ENCODE measurements at regions not wholly inside any gene's neighbourhood (a gene's known extent, or its start where the extent isn't known, plus 50 kb on each side); places are given as distances from the start of the nearest gene placed in this dataset.
"Not testable (repeated sequence)": the region's sequence is repeated elsewhere in the genome, so short reads cannot be mapped to it uniquely, and the experiment has no call there.

DNA sequence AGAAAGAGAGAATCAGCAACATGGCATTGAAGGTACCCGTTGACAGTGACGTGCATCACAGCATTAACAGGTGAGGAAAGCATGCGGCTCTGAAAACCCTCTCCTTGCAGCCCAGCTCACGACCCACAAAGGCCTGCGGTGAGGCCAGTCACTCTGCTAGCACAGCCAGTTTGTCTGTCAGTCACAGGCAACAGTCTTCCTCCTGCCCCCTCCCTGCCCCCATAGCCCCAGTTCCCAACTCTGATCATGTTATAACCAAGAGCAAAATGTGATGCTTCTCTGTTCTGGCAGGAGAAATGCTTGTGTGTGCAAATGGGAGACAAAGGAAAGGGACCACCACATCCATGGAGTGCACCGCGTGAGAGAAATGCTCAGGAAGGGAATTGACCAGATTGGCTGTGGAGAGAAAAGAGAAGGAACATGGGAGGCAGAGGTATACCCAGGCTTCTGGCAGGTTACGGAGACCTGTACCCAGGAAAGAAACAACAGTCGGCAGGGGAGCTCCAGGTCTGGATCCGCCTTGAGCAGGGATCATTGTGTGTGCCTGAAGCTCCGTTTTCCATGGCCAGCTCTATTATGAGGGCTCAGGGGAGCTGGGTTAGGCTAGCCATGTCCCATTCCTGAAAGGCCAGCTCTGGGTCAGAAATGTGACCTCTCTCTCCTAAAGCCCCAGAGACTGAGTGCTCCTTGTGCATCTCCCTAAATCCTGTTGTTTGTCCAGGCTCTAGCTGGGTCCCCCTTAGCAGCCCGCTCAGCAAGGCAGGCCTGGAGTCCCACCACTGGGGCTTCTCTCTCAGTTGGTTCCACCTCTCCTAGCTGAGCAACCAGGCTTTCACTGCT, 139.7 kb upstream of the MAMLD1 start:
- Mint-ChIP-seq H3K36me3 (no peaks in the 10 kb centered on the region), H3K27me3 (no peaks in the 10 kb centered on the region), H3K4me1 (no peaks in the 10 kb centered on the region), H3K9me3 (no peaks in the 10 kb centered on the region), H3K4me3 (no peak overlapping the region), H3K27ac (no peak overlapping the region)

DNA sequence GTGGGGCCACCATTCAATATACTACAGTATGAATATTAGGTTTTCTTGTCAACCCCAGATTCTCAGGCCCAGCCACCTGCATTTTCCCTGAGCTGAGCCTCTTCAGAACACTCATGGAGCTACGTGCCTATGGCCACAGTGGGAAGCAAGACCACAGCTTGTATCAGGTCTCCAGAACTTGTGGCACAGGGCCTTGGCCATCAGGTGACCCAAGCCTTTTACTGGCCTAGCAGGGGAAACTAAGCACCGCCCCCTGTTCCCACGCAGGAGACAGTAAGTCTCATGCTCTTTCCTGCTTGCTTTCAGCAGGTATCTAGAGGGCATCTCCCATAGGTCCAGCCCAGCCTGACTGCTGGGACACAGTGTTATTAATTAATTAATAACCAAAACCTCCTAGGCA, 138.4 kb upstream of the MAMLD1 start:
- Mint-ChIP-seq H3K27me3 (no peaks in the 10 kb centered on the region), H3K36me3 (no peaks in the 10 kb centered on the region), H3K4me1 (no peaks in the 10 kb centered on the region), H3K9me3 (no peaks in the 10 kb centered on the region), H3K27ac (no peak overlapping the region), H3K4me3 (no peak overlapping the region)

DNA sequence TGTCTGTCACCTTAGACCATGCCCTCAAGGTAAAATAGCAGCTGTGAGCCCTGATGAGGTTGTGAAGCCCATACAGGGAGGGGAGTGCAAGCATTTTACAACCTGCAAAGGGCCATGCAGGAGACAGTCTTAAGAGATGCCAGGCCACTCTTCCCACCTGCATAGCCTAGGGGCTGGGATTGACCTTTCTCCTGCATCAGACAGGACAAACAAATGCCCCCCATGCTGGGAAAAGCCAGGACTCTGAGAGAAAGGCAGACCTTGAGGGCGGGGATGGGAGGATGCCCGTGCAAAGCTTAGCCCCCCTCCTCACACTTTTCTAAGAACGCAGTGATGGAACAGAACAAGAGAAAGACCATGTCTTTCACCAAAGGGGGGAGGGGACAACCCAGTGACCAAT, 137.9 kb upstream of the MAMLD1 start:
- Mint-ChIP-seq H3K36me3 (no peaks in the 10 kb centered on the region), H3K4me1 (no peaks in the 10 kb centered on the region), H3K9me3 (no peaks in the 10 kb centered on the region), H3K27ac (no peak overlapping the region), H3K27me3 (no peaks in the 10 kb centered on the region), H3K4me3 (no peak overlapping the region)

DNA sequence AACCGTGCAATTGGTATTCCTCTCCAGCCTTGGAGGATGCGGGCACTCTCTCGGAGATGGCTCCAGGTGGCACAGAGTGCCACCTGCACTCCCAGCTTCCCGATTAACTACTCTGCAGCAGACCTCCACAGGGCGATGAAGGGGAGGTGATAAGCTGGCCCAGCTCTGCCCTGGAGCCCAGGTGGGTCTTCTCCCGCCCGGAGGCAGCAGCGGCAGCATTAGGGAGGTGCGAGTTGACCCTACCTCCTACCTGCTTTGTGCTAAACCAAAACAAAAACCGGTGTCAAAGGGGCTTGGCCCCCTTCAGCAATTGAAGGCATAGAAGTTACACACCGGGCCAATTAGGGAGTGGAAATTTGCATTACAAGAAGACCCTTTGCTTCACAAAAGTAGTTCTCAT, 137.4 kb upstream of the MAMLD1 start:
- H3K27ac Mint-ChIP-seq, result no peak overlapping the region

DNA sequence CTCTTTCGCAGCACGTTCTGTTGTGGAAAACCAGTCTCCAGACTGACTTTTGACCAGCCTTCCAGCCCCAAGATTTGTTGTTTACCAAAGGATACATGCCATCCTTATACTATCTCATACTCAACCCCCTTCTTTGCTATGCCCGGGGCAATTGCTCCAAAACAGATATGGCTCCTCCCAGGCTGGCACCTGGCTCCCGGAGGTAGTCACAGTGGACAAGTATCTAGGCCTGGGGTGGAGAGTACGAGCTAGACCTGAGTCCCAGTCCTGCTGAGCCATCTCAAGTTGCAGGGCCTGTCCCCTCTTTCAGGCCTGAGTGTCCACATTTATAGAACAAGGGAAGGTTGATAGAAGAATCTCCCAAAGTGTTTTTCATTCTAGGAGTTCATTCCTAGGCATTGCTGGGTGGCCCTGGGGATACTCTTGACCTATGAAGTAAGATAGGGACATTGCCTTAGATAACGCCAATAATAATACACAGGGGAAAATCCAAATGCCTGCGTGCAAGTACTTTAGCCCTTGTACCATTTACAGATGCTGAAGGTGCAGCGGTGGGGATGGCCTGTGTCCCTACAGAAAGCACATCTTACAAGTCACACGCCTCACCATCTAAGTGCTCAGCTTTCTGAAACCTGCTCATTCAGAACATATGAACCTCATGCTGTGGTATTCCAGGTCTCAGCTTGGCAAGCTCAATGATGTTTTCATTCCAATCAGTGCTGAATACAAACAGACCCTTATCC, 136.7 kb upstream of the MAMLD1 start:
- H3K4me3 Mint-ChIP-seq, result no peak overlapping the region
- H3K36me3 Mint-ChIP-seq, result no peaks in the 10 kb centered on the region
- H3K4me1 Mint-ChIP-seq, result no peaks in the 10 kb centered on the region
- no peaks in the 10 kb centered on the region for H3K27me3 Mint-ChIP-seq
- no peaks in the 10 kb centered on the region for H3K9me3 Mint-ChIP-seq
- no peak overlapping the region for H3K27ac Mint-ChIP-seq

More for the DNA sequence above, 137.4 kb upstream of the MAMLD1 start:
- no peaks in the 10 kb centered on the region for H3K4me1 Mint-ChIP-seq
- H3K9me3 Mint-ChIP-seq, result no peaks in the 10 kb centered on the region
- no peaks in the 10 kb centered on the region for H3K36me3 Mint-ChIP-seq
- no peak overlapping the region for H3K4me3 Mint-ChIP-seq
- H3K27me3 Mint-ChIP-seq, result no peaks in the 10 kb centered on the region

DNA sequence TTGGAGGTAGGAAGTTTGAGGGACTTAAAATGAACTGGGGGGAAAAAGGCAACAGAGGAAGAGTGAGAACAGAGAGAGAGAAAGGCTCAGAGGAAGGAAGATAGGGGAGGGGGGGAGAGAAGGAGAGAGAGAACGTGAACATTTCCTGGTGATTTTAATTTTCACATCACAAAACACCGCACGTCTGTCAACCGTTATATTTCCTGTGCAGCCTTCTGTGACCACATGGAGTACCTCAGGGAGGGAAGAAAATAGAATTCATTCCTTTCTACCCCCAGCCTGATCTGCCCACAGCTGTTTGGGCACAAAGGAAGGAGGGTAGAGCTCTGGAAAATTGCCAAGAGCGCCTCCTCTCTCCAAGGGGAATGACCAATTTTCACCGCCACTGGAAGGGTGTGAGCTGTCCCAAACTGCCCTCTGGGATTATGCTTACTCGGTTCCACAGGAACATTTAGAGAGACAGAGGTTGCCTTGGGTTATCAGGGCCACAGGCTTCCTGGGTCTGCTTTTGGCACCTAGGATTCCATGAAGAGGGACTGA, 135.7 kb upstream of the MAMLD1 start:
- Mint-ChIP-seq H3K4me3 (no peak overlapping the region), H3K4me1 (no peaks in the 10 kb centered on the region), H3K9me3 (no peaks in the 10 kb centered on the region), H3K27ac (no peak overlapping the region), H3K27me3 (no peaks in the 10 kb centered on the region), H3K36me3 (no peaks in the 10 kb centered on the region)

DNA sequence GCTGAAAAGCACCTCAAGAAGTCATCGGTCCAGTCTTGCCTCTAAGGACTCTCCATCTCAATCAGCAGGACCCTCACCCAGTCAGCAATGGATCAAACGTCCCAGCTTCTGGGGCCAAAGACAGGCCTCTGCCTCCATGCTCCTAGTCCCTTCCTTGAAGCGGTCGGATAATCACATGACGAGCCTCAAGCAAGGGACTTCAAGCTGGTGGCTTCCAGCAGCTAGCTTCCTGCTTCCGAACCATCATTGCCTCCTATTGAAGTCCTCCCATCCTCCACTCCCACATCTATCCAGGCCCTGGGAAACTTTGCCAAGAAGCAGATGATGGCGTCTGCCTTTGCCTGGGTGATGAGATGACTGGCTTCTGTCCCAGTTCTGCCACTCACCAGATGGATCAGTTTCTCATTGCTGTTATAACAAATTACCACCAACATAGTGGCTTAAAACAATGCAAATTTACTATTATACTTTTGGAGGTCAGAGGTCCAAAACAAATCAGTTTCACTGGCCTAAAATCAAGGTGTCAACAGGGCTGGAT, 135.2 kb upstream of the MAMLD1 start:
- Mint-ChIP-seq H3K4me3 (no peak overlapping the region), H3K27ac (no peak overlapping the region), H3K36me3 (no peaks in the 10 kb centered on the region), H3K9me3 (no peaks in the 10 kb centered on the region), H3K27me3 (no peaks in the 10 kb centered on the region), H3K4me1 (no peaks in the 10 kb centered on the region)

DNA sequence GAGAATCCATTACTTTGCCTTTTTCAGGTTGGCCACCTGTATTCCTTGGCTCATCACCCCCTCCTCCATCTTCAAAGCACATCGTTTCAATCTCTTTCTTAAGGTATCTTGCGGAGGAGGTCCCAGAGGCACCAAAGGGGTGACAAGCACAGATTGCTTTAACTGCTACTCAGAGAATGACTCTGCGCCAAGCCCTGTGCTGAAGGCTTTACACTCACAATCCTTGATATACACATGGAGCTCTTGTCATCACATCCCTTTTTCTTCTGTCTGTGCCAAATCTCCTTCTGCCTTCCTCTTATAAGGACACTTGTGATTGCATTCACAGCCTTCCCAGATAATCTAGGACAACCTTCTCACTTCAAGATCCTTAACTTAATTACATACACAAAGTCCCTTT, 134.7 kb upstream of the MAMLD1 start:
- Mint-ChIP-seq H3K4me1 (no peaks in the 10 kb centered on the region), H3K9me3 (no peaks in the 10 kb centered on the region), H3K27ac (no peak overlapping the region), H3K36me3 (no peaks in the 10 kb centered on the region), H3K4me3 (no peak overlapping the region), H3K27me3 (no peaks in the 10 kb centered on the region)

DNA sequence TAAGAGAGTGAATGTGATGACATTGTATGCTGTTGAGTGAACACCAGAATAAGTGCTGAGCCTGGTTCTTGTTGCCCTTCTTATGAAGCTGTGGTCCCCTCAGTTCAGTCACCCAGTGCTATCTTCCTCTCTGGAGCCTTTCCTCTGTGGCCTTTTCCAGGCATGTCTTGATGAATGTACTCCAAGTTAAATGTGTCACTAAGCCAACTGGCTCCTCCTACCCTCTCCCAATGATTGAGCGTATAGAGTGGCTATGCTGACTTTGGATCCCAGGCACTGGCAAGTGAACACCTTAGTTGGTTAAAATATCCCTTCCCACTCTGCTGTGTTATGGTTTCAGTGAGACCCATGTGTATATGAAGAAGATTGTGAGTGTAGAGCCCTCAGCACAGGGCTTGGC, 134.1 kb upstream of the MAMLD1 start:
- no peaks in the 10 kb centered on the region for H3K4me1 Mint-ChIP-seq
- no peaks in the 10 kb centered on the region for H3K9me3 Mint-ChIP-seq
- H3K27ac Mint-ChIP-seq, result no peak overlapping the region
- no peak overlapping the region for H3K4me3 Mint-ChIP-seq
- H3K36me3 Mint-ChIP-seq, result no peaks in the 10 kb centered on the region
- no peaks in the 10 kb centered on the region for H3K27me3 Mint-ChIP-seq

DNA sequence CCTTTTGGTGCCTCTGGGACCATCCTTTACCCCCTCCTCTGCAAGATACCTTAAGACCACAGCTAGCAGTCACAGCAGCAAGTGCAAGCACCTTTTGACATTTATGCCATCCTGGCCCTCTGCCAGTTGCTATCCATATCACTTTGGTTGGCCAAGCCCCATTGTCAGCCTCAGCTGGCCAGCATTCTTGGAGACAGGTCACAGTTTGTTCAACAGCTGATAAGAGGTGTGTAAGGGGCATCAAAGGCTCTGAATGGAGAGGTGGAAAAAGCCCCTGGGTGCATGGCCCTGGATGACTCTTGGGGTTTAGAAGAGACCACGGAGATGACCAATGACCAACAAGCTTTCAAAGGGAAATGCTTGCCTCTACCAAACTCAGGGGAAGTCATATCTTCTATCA, 133.6 kb upstream of the MAMLD1 start:
- Mint-ChIP-seq H3K4me1 (no peaks in the 10 kb centered on the region), H3K4me3 (no peak overlapping the region), H3K27ac (no peak overlapping the region), H3K27me3 (no peaks in the 10 kb centered on the region), H3K36me3 (no peaks in the 10 kb centered on the region), H3K9me3 (no peaks in the 10 kb centered on the region)

DNA sequence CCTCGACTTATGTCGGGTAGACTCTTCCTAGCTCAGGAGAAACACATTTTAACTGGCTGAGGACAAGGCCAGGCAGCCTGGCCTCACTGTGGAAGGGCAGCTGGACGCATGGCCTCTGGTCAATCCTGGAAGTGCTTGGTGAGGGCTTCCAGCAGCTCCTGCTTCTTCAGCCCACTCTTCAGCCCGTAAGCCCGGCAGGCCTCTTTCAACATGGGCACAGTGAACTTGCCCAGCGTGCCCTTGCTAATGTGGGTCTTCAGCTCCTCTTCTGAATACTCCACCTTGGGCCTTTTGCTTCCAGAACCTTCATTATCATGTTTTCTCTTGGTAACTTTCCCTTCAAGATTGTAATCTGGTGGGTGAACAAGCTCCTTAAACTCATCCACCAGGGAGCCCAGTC, 132.2 kb upstream of the MAMLD1 start:
- not testable (repeated sequence) for H3K4me1 Mint-ChIP-seq, H3K4me3 Mint-ChIP-seq, H3K27me3 Mint-ChIP-seq, H3K27ac Mint-ChIP-seq, H3K36me3 Mint-ChIP-seq, H3K9me3 Mint-ChIP-seq

DNA sequence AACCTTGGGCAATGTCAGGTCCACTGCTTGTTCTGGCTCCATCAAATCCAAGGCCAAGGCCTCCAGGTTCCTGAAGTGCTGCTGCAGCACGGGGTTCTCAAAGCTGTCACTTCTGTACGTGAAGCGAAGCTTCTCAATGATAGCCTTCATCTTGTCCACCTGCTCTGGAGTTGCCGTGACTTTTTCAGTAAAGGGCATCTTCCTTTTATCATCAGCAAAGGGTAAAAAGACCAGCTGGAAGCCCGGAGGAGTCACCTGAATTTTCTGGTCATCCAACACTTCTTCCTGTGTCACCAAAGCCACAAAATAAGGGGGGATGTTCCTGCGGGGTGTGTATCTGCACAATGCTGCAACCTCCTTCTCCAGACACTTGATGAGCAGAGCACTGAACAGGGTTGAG, 131.7 kb upstream of the MAMLD1 start:
- not testable (repeated sequence) for H3K4me1 Mint-ChIP-seq, H3K27ac Mint-ChIP-seq, H3K27me3 Mint-ChIP-seq, H3K36me3 Mint-ChIP-seq, H3K9me3 Mint-ChIP-seq, H3K4me3 Mint-ChIP-seq

DNA sequence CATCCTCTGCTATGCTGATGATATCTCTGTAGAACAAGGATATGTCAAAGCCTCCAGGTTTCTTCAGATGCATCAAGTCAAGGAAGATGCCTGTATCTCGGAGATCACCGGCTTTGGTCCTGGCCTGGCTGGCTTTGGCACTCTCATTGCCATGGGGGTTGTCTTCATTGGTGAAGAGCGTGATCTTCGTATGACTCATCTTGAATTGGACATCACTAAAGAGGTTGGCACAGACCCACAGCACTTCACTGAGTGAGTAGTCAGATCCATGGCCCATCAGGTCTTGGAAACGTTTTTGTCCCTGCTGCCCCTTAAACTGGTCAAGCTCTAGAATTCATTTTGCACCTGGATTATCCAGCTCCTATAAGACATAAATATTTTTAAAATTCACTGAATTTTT, 130.9 kb upstream of the MAMLD1 start:
- not testable (repeated sequence) for H3K4me1 Mint-ChIP-seq, H3K36me3 Mint-ChIP-seq, H3K4me3 Mint-ChIP-seq, H3K27ac Mint-ChIP-seq, H3K27me3 Mint-ChIP-seq, H3K9me3 Mint-ChIP-seq

DNA sequence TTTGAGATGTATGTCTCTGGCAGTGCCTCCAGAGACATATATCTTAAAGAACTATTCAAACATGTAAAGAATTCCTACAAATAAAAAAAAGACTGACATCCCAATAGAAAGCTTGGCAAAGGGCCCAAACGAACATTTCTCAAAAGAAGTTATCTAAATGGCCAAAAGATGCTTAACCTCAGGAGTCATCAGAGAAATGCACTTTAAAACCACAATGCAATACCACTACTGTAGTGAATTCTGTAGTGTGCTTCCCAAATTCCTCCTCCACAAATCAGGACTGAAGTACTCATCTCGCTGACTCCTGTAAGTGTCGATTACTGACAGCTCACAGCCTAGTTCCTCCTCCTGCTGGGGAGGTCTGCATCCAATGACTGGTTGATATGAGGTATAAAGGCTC, 129.0 kb upstream of the MAMLD1 start:
- no peak overlapping the region for H3K27ac Mint-ChIP-seq
- no peaks in the 10 kb centered on the region for H3K27me3 Mint-ChIP-seq
- no peaks in the 10 kb centered on the region for H3K9me3 Mint-ChIP-seq
- no peaks in the 10 kb centered on the region for H3K4me1 Mint-ChIP-seq
- no peaks in the 10 kb centered on the region for H3K36me3 Mint-ChIP-seq
- H3K4me3 Mint-ChIP-seq, result no peak overlapping the region

DNA sequence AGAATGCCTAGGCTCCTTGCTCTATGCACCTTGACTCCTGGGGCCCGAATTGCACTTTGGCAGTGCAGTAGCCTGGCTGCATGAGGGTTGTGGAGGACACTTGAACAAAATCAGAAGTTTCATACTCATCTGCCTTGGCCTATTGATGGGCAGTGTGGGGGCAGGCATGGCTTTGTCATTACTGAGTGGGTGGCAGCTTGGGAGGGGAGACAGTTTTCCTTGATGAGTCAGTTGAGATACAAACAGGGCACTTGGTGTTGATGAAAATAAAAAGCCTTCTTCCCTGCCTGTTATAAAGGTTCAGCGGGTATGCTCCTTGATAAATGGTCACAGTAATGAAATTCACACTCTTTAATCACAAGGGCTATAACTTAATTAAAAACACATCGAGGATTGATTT, 126.8 kb upstream of the MAMLD1 start:
- no peaks in the 10 kb centered on the region for H3K9me3 Mint-ChIP-seq
- no peaks in the 10 kb centered on the region for H3K27me3 Mint-ChIP-seq
- H3K27ac Mint-ChIP-seq, result no peak overlapping the region
- H3K36me3 Mint-ChIP-seq, result no peaks in the 10 kb centered on the region
- no peaks in the 10 kb centered on the region for H3K4me1 Mint-ChIP-seq
- H3K4me3 Mint-ChIP-seq, result no peak overlapping the region

DNA sequence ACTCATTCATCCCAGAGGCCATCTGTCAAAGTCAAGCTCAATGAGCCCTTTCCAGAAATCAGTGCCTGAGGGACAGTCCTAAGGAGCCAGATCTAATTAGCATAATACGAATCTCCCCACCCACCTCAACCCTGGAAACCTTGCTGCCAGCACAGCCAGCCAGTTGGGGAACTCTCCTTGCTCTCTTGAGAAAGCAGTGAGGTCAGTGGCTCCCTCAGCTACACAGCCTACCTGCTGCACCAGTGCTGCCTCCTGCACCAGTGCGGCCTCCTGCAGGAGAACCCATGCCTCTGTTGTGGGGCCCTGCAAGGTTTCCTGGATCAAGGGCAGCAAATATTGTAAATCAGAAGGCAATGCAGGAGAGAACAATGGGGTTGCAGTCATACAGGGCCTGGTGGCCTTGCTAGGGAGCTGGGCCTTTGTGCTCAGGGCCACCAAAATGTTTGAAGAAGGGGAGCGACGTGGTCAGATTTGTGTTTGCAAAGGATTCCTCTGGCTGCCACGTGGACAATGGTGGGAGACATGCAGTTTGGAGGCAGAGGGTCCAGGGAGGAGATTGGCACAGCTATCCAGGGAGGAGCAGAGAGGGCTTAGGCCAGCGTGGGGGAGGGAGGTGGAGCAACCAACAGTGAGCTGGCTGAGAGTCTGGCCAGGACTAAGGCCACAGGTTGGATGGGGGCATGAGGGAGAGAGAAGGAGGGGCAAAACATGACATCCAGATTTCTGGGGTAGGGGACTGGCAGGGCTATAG, 124.3 kb upstream of the MAMLD1 start:
- H3K27me3 Mint-ChIP-seq, result no peaks in the 10 kb centered on the region
- no peaks in the 10 kb centered on the region for H3K36me3 Mint-ChIP-seq
- no peak overlapping the region for H3K4me3 Mint-ChIP-seq
- no peaks in the 10 kb centered on the region for H3K4me1 Mint-ChIP-seq
- no peaks in the 10 kb centered on the region for H3K9me3 Mint-ChIP-seq
- no peak overlapping the region for H3K27ac Mint-ChIP-seq

Measured in activated naive CD4-positive, alpha-beta T cell treated with anti-CD3 and anti-CD28 coated beads, Interleukin-2, amount 50 U/mL, for 24 hours (primary cell).